Heart left ventricle (tissue), 13 donors: ENCODE measurements at regions not wholly inside any gene's neighbourhood (a gene's known extent, or its start where the extent isn't known, plus 50 kb on each side); places are given as distances from the start of the nearest gene placed in this dataset.

Experiments
- CTCF ChIP-seq, 12 donors: fragments of 200-600 bp; sonication (generic) in 4 of 12; IDR thresholded peaks; one replicate each; pipeline versions ENCODE4 v1.5.0 to v1.8.0; 2018 to 2022; ENCODE audit warnings: antibody characterized with exemption in 12 of 12, mild to moderate bottlenecking in 5 of 12
- POLR2A ChIP-seq, 2 donors: fragments of 450-650 bp; IDR thresholded peaks; one replicate each; pipeline ENCODE4 v1.6.1; 2017; ENCODE audit warnings: antibody characterized with exemption in 2 of 2, mild to moderate bottlenecking in 2 of 2, moderate library complexity in 2 of 2
- donor health status: ischemic (EF 13 %, LVEDD 7.1; RV severe dilation, severe dysfunction).
- donor health status: DM: no; HTN: yes; CAD: no.
- donor health status: DM: no; HTN: no; CAD: no.
- donor health status: ischemic (EF 25% LVEDD 6.9; RV normal size, moderate dysfunction).
- donor health status: ischemic (EF 25% LVEDD 5.7; RV mildly dilated, moderate dysfunction).
- donor health status: ischemic (EF 35%, LVEDD 5.7; RV mildly dilated, moderate dysfunction).
- donor health status: nonischemic (EF 11% LVEDD 7.7; RV severe dilation, severe dysfunction).
- donor health status: DM: yes; HTN: yes; CAD: no.
- donor health status: PGD.
- donor health status: ischemic (EF 29% LVEDD 5.4; RV normal size, mild dysfunction).
- donor health status: nonischemic (EF 23%, LVEDD 6.1; RV moderate dilation, normal function).

- TF ChIP-seq CTCF (IDR thresholded peaks at IDR 0.05) (no peak), POLR2A (IDR thresholded peaks at IDR 0.05) (no peak)
Observed at GRCh38 chr1:181969902-181970301, 91.6 kb downstream of the ZNF648 start.
